ENCODE measurements at regions not wholly inside any gene's neighbourhood (a gene's known extent, or its start where the extent isn't known, plus 50 kb on each side); places are given as distances from the start of the nearest gene placed in this dataset.

DNA sequence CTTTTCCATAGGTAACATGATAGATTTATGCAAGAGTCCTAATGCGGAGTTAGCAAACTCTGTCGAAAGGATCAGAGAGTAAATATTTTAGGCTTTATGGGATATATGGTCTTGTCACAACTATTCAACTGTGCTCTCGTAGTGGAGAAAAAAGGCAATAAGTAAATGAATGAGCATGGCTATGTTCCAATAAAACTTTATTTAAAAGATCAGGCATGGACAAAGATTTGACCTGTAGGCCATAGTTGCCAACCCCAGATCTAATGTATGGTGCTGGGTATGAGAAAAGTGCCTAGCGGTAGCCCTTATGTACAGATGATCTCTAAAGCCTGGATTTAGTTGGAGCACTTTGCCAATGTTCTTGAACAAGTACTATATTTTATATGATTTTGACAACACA lies 498.8 kb upstream of the C1orf87 start:
- no peak for DNase-seq (ENCODE audit: low spot score in 2 of 2)
- no peak overlapping the region for H3K4me3 ChIP-seq
- in situ Hi-C loops (cut with MboI; ENCODE audit: low sequenced_read_pairs) = no loop called here
- H3K4me1 ChIP-seq = no peaks in the 10 kb centered on the region
- H3K36me3 ChIP-seq (replicated peaks) = no peaks in the 10 kb centered on the region
- no peaks in the 10 kb centered on the region for H3K9me3 ChIP-seq
- H3K27me3 ChIP-seq (ENCODE audit: low read depth) = no peaks in the 10 kb centered on the region

DNA sequence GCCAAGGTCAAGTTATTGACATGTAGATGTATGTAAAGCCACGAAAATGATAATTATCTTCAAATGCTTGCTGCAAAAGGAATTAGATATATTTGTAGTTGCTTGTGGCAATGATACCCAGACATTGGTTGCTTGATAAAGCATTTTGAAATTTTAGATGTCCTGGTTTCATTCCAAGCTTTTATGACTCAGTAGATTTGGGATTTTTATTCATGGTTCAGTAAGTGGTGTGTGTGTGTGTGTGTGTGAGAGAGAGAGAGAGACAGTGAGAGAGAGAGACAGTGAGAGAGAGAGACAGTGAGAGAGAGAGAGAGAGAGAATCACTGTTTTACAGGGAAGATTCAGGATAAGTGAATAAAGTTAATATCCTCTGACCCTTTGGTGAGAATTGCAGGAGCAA lies 498.2 kb upstream of the C1orf87 start:
- Histone ChIP-seq H3K36me3 (replicated peaks) (no peaks in the 10 kb centered on the region), H3K4me3 (no peak overlapping the region), H3K9me3 (no peaks in the 10 kb centered on the region), H3K27me3 (ENCODE audit: low read depth) (no peaks in the 10 kb centered on the region), H3K4me1 (no peaks in the 10 kb centered on the region)
- in situ Hi-C loops (cut with MboI; ENCODE audit: low sequenced_read_pairs) = no loop called here
- DNase-seq (ENCODE audit: low spot score in 2 of 2) = no peak

DNA sequence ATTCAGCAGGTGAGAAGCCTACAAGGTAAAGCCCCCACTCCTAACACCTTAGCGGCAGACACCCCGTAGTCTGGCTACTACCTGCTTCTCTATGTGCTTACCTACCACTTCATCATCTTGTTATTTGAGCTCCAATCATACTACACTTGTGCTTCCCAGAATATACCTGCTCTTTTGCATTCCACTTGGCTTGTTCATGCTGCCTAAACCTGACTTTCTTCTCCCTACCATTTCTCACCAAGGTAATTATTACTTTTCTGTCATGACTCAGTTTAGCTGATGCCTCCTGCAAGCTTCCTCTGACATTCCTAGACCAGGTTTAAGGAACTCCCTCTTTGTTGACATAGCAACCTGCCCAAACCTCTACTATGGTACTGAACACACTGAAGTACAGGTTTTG lies 495.6 kb upstream of the C1orf87 start:
- Histone ChIP-seq H3K9me3 (no peaks in the 10 kb centered on the region), H3K4me1 (no peaks in the 10 kb centered on the region), H3K4me3 (no peak overlapping the region), H3K27me3 (ENCODE audit: low read depth) (no peaks in the 10 kb centered on the region), H3K36me3 (replicated peaks) (no peaks in the 10 kb centered on the region)
- DNase-seq (ENCODE audit: low spot score in 2 of 2) = no peak
- in situ Hi-C loops (cut with MboI; ENCODE audit: low sequenced_read_pairs) = no loop called here

DNA sequence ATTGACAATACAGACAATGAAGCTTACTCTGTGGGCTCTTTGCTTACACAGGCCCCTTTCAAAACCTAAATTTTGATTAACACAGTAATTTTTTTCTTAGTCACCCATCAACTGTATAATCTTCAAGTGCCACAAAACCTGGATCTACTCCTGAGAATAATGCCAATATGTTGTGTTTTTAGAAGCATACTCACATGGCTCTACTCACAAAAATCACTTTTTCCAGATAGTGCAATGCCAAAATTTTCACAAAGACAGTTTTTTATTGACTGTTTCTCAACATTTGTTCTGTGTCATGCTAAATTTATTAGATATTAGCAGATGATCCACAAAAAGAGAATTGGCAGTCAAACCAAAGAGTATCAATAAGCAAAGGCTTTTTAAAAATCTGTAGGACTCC lies 493.7 kb upstream of the C1orf87 start:
- no peak for DNase-seq (ENCODE audit: low spot score in 2 of 2)
- H3K36me3 ChIP-seq (replicated peaks) = no peaks in the 10 kb centered on the region
- no peak overlapping the region for H3K4me3 ChIP-seq
- in situ Hi-C loops (cut with MboI; ENCODE audit: low sequenced_read_pairs) = no loop called here
- H3K27me3 ChIP-seq (ENCODE audit: low read depth) = no peaks in the 10 kb centered on the region
- H3K9me3 ChIP-seq = no peaks in the 10 kb centered on the region
- H3K4me1 ChIP-seq = no peaks in the 10 kb centered on the region

DNA sequence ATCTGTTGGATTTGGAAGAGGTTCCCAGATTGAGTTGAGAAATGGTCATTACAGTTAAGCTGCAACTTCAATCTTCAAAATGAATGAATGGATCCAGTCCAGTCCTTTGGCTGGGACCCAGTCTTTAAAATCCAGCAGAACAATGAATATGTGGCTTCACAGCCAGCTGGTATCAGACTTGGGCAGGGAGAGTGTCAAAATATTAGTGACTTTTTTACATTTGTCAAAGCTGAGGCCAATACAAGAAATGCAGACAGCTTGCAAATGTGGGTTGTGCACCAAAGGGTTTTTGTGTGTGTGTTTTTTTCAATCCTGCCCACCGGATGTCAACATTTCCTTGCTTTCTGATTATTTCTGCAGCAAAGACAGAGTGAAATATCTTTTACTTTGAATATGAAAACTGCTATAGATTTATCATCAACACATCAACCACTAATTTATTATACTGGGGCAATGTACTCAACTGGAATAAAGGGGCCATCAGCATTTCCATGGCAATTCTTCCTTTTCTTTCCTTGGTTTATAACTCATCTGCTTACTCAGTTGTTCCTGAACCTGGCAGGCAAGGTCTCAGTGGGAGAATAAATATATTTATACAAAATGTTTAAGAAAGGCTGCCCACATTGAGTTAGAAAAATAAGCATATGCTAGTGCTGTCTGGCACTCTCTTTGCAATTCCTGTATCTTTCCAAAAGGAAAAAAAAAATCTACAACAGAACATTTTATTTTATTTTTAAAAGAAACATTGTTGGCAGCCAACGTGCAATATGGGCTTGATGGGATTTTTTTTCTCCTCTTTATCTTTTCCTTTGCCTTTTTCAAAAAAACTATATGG lies 491.6 kb upstream of the C1orf87 start:
- H3K27me3 ChIP-seq (ENCODE audit: low read depth) = no peaks in the 10 kb centered on the region
- no peak for DNase-seq (ENCODE audit: low spot score in 2 of 2)
- in situ Hi-C loops (cut with MboI; ENCODE audit: low sequenced_read_pairs) = no loop called here
- no peak overlapping the region for H3K4me3 ChIP-seq
- H3K4me1 ChIP-seq = no peaks in the 10 kb centered on the region
- no peaks in the 10 kb centered on the region for H3K9me3 ChIP-seq
- no peaks in the 10 kb centered on the region for H3K36me3 ChIP-seq (replicated peaks)

DNA sequence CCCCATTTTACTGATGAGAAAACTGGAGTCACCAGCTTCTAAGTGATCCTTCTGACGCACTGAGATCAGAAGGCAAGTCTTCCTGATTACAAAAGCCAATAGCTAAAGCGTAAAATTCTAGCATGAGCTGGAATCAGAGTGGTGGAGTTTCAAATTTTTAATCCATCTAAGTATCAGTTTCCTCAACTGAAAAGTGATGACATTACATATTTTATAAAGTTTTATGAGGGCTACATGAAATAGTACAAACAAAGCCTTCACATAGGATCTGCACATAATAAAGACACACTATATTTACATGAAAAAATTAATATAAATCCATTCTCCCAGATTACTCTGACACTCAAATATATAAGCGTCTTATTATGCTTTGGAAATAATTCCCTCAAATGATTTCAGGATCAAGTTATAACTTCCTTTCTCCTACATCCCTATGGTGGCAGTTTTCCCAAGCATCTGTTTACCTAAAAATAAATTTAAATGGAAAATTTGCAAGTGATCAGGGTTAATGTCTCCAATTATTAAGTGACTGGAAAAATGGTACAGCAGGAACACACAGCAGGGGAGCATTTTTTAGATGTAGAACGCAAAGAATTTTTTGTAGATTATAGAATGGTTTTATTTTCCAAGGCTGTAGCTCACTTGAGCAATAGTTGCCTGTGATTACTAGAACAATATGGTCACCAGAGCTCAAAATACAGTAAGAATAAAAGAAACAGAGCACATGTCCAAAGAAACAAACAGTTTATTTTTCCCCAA lies 490.4 kb upstream of the C1orf87 start:
- Histone ChIP-seq H3K4me3 (no peak overlapping the region), H3K36me3 (replicated peaks) (no peaks in the 10 kb centered on the region), H3K4me1 (no peaks in the 10 kb centered on the region), H3K27me3 (ENCODE audit: low read depth) (no peaks in the 10 kb centered on the region), H3K9me3 (no peaks in the 10 kb centered on the region)
- in situ Hi-C loops (cut with MboI; ENCODE audit: low sequenced_read_pairs) = no loop called here
- DNase-seq (ENCODE audit: low spot score in 2 of 2) = no peak

DNA sequence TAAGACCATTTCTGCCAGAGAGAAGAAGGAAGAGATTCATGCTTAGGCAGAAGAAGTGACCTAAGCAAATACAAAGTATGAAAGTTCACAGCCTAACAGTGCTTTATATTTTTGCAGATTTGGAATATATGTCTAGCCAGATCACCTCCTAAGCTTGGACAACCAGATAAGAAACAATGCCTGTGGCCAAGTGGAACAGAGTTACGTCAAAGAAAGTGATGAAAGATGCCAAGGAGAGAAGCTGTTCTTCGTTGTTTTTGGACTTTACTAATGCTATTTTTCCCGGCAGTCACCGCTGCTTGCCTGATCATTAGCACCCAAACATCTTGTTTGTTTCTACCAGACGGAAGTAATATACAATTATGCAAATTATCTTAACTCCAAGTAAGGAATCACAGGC lies 489.2 kb upstream of the C1orf87 start:
- H3K4me1 ChIP-seq = no peaks in the 10 kb centered on the region
- no peaks in the 10 kb centered on the region for H3K9me3 ChIP-seq
- no peak for DNase-seq (ENCODE audit: low spot score in 2 of 2)
- 0 out of 2 replicates have a peak, but pooled peaks cover under 1% of the 10 kb centered on the region for H3K27me3 ChIP-seq (ENCODE audit: low read depth)
- in situ Hi-C loops (cut with MboI; ENCODE audit: low sequenced_read_pairs) = no loop called here
- H3K4me3 ChIP-seq = no peak overlapping the region
- H3K36me3 ChIP-seq (replicated peaks) = no peaks in the 10 kb centered on the region

DNA sequence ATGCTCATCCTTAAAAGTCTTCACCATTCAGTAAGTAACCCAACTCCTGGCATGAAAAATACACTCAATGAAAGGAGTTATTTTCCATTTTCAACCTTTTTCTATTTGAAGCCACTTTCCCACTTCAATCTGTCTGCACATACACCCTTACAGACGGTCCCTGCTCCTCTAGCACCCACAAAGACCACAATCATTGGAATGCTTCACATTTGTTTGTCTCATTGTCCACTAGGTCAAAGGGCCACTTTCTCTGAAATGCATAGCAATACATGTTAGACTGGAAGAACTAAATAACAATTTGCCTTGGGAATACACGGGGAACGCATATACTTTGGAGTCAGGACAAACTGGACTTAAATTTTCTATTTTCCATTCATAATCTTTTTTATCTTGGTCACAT lies 487.1 kb upstream of the C1orf87 start:
- no peaks in the 10 kb centered on the region for H3K36me3 ChIP-seq (replicated peaks)
- no peak for DNase-seq (ENCODE audit: low spot score in 2 of 2)
- no peak overlapping the region for H3K4me3 ChIP-seq
- no peaks in the 10 kb centered on the region for H3K4me1 ChIP-seq
- in situ Hi-C loops (cut with MboI; ENCODE audit: low sequenced_read_pairs) = no loop called here
- 0 out of 2 replicates have a peak, but pooled peaks cover 2% of the 10 kb centered on the region for H3K27me3 ChIP-seq (ENCODE audit: low read depth)
- no peaks in the 10 kb centered on the region for H3K9me3 ChIP-seq

DNA sequence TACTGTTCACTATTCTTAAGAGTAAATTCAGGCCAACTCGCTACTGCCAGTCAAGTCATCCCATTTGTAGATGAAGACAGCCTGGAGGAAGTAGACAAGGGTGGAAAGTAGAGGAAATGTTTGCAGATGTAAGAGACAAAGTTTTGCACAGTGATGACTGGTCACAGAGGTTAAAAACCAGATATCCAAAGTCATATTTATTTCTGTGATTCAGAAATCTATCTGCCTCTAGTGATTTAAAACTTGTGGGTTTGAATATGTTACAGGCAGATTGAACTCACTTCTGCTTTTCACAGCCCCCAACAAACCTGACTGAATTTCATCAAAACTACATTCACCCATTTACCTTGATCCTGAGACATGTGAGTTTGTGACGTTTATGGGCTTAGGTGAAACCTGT lies 484.7 kb upstream of the C1orf87 start:
- no peaks in the 10 kb centered on the region for H3K4me1 ChIP-seq
- no peaks in the 10 kb centered on the region for H3K9me3 ChIP-seq
- in situ Hi-C loops (cut with MboI; ENCODE audit: low sequenced_read_pairs) = no loop called here
- DNase-seq (ENCODE audit: low spot score in 2 of 2) = no peak
- no peak overlapping the region for H3K4me3 ChIP-seq
- no peaks in the 10 kb centered on the region for H3K36me3 ChIP-seq (replicated peaks)
- H3K27me3 ChIP-seq (ENCODE audit: low read depth) = 0 out of 2 replicates have a peak, but pooled peaks cover 2% of the 10 kb centered on the region

DNA sequence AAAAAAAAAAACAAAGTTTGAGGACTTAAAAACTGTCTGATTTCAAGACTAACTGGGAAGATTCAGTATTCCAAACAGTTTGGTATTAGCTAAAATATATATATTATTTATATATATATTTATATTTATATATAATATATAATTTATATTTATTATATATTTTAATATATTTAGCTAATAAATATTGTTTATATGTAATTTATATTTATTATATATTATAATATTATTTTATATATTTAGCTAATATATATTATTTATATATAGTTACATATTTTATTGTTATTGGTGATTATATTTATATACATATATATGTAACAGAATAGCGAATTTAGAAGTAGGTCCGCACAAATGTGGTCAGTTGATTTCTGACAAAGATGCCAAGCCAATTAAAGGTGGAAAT lies 480.2 kb upstream of the C1orf87 start:
- in situ Hi-C loops (cut with MboI; ENCODE audit: low sequenced_read_pairs) = no loop called here
- no peaks in the 10 kb centered on the region for H3K9me3 ChIP-seq
- H3K4me3 ChIP-seq = no peak overlapping the region
- no peaks in the 10 kb centered on the region for H3K4me1 ChIP-seq
- no peaks in the 10 kb centered on the region for H3K36me3 ChIP-seq (replicated peaks)
- DNase-seq (ENCODE audit: low spot score in 2 of 2) = no peak
- H3K27me3 ChIP-seq (ENCODE audit: low read depth) = 0 out of 2 replicates have a peak, but pooled peaks cover 2% of the 10 kb centered on the region

DNA sequence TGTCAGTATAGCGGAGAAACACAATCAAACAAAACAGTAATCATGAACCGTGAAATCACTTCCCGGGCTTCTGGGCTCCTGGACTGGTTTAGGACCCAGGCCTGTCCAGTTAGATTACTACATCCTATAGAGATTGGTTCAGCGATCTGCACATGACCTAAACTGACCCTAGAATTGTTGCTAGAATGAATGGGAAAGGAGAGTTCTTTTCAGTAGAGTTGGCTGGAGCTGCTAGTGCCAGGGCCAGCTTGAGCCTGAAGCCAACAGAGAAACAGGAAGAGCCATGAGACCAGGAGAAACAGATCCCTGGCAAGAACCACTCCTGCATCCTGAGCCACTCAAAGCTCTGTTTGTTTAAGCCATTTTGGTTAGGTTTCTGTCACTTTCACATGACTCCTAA lies 474.3 kb upstream of the C1orf87 start:
- DNase-seq (ENCODE audit: low spot score in 2 of 2) = no peak
- H3K9me3 ChIP-seq = no peaks in the 10 kb centered on the region
- no peaks in the 10 kb centered on the region for H3K4me1 ChIP-seq
- no peaks in the 10 kb centered on the region for H3K36me3 ChIP-seq (replicated peaks)
- H3K4me3 ChIP-seq = no peak overlapping the region
- in situ Hi-C loops (cut with MboI; ENCODE audit: low sequenced_read_pairs) = no loop called here
- no peaks in the 10 kb centered on the region for H3K27me3 ChIP-seq (ENCODE audit: low read depth)

DNA sequence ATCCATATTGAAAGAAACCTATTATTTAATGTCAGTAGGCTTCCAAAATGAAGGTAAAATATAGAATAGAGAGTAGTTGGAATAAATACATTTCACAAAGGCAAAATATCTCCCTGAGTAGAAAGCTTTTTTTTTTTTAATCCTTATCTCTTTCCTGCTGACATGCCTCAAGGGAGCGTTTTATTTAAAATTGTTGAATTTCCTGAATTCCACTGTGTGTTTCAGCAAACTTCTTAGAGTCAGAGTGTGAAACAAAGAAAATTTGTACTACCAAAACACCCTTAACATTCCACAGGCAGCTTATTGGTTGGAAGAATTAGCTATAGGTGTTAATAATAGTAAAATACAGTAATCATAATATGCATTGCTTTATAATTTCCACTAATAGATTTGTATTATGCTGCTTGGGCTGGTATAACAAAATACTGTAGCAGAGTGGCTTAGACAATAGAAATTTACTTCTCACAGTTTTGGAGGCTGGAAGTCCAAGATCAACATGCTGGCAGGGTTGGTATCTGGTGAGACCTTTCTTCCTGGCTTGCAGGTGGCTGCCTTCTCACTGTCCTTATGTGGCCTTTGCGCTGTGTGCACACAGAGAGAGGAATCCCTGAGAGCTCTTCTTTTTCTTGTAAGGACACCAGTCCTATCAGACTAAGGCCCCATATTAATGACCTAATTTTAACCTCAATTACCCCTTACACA lies 468.4 kb upstream of the C1orf87 start:
- Histone ChIP-seq H3K36me3 (replicated peaks) (no peaks in the 10 kb centered on the region), H3K4me3 (no peak overlapping the region), H3K9me3 (no peaks in the 10 kb centered on the region), H3K4me1 (no peaks in the 10 kb centered on the region), H3K27me3 (ENCODE audit: low read depth) (no peaks in the 10 kb centered on the region; the same call in 1 of the 2 replicates)
- DNase-seq (ENCODE audit: low spot score in 2 of 2) = no peak
- in situ Hi-C loops (cut with MboI; ENCODE audit: low sequenced_read_pairs) = no loop called here

DNA sequence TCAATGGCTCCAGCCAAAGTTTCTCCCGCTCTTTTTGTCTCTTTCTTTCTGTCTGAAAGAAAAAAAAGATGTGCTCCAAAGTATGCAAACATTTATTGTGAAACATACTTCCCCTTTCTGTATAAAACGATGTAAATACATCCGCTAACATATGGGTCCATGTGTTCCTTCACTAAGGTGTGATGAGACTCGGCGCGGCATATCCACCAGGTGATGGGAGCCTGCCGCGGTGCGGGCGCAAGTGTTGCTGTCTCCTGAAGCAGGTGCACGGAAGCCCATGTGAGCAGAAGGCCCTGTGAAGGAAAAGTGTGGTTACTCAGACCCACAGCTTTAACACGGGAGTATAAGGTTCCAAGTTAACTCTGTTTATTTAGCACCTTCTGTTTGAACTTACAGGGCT lies 466.6 kb upstream of the C1orf87 start:
- DNase-seq (ENCODE audit: low spot score in 2 of 2) = no peak
- Histone ChIP-seq H3K4me1 (no peaks in the 10 kb centered on the region), H3K27me3 (ENCODE audit: low read depth) (no peaks in the 10 kb centered on the region; the same call in 1 of the 2 replicates), H3K9me3 (no peaks in the 10 kb centered on the region), H3K4me3 (no peak overlapping the region), H3K36me3 (replicated peaks) (no peaks in the 10 kb centered on the region)
- in situ Hi-C loops (cut with MboI; ENCODE audit: low sequenced_read_pairs) = no loop called here

DNA sequence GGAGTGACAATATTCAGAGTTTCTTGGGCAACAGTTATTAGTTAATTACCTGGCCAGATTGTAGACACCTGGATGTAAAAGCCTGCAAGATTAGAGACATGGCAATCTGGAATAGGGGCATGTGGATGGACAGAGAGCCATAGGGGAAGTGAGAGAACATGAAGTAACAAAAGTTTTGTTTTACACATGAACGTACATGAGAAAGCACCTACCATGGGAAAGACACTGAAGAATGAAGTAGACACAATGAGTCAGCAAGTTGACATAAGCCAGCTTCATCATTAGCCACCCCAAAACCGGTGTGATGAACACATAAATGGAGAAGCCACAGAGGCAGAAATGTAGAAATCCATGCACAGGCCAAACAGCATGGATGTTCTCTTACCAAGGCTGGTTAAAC lies 462.1 kb upstream of the C1orf87 start:
- in situ Hi-C loops (cut with MboI; ENCODE audit: low sequenced_read_pairs) = no loop called here
- H3K27me3 ChIP-seq (ENCODE audit: low read depth) = no peaks in the 10 kb centered on the region; the same call in 1 of the 2 replicates
- H3K9me3 ChIP-seq = no peaks in the 10 kb centered on the region
- no peaks in the 10 kb centered on the region for H3K36me3 ChIP-seq (replicated peaks)
- no peak overlapping the region for H3K4me3 ChIP-seq
- H3K4me1 ChIP-seq = no peaks in the 10 kb centered on the region
- DNase-seq (ENCODE audit: low spot score in 2 of 2) = no peak
